IMR-90 (cell line): ENCODE measurements at regions not wholly inside any gene's neighbourhood (a gene's known extent, or its start where the extent isn't known, plus 50 kb on each side); places are given as distances from the start of the nearest gene placed in this dataset.

ENCODE experiments used
- CTCF ChIP-seq: conservative IDR thresholded peaks from 2 replicates; pipeline ENCODE4 v1.5.1; 2012; ENCODE audit warnings: mild to moderate bottlenecking, low read depth, low read length, improper control_type of control experiment
- NFE2L2 ChIP-seq: fragments of 150-350 bp; IDR thresholded peaks from 2 replicates; pipeline ENCODE4 v1.6.1; 2016; ENCODE audit warnings: low read depth, mild to moderate bottlenecking, low read length
- RCOR1 ChIP-seq: IDR thresholded peaks from 2 replicates; pipeline ENCODE4 v1.6.1; 2012; ENCODE audit warnings: mild to moderate bottlenecking, low read length, improper control_type of control experiment; ENCODE audit not compliant: insufficient replicate concordance

DNA sequence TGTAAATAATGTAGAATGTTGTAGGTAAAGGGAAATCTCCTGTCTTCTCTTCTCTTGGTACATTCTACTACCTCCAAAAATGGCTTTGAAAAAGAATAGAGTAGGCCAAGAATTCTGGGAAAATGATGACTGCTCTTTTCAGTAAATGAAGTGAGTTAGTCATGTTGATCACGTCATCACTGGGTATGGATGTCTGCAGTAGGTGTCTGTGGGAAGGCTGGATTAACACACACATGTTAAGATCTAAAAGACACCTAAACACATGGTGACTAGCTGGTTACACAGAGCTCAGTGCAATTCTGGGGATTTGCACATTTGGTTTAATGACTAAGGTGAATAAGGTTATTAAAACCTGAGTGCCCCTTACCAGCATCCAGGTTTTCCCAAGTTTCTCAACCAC, 161.5 kb downstream of the CEP120 start:
- TF ChIP-seq NFE2L2: no peak
- TF ChIP-seq CTCF: no peak
- no peak for TF ChIP-seq RCOR1
